Activated CD4-positive, alpha-beta T cell treated with anti-CD3 and anti-CD28 coated beads, Interleukin-2, amount 50 U/mL, for 24 hours (primary cell): ENCODE measurements at regions not wholly inside any gene's neighbourhood (a gene's known extent, or its start where the extent isn't known, plus 50 kb on each side); places are given as distances from the start of the nearest gene placed in this dataset.
"Not testable (repeated sequence)": the region's sequence is repeated elsewhere in the genome, so short reads cannot be mapped to it uniquely, and the experiment has no call there.

ENCODE experiments used
- DNase-seq, 2 donors: peaks; one replicate each; pipeline ENCODE4 v3.0.0-alpha.2; 2020; ENCODE audit warnings: low read depth in 1 of 2, low spot score in 1 of 2

DNA sequence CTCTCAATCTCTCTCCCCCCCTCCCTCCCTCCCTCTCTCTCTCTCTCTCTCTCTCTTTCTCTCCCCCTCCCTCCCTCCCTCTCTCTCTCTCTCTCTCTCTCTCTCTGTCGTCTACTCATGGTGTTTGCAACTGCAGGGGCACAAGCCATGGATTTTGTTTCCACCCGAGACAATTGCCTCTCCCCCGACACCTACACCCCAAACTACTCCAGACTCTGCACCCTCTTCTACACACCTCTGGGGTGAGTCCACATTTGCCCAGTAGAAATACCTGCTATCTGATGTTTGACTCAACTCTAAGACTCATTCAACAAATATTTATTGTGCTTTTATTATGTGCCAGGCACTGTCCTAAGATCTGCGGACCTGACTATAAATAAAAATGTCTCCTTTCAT, 93.7 kb downstream of the TMEM17 start:
- no peak for DNase-seq

- no peak for DNase-seq
Measured at GRCh38 chr2:62410926-62411456, 95.0 kb downstream of the TMEM17 start.

- DNase-seq, result no peak
Measured at GRCh38 chr2:62410015-62410453, 96.0 kb downstream of the TMEM17 start.

DNA sequence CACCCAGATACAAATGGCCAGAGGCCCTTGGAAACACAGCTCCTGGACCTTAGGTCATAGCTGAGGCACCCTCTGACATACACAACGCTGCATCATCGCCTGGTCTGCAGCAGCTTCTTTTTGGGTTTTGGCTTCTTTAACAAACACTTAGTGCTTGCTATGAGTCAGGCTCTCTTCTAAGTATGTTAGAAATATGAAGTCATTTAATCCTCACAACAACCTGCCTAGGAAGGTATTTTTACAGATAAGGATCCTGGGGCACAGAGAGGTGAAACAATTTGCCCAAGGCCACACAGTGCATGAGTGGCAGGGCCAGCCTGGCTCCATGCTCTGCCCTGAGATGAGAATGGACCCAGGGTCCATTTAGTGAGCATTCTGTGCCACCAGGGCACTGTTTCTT, 96.6 kb downstream of the TMEM17 start:
- DNase-seq, result no peak

DNA sequence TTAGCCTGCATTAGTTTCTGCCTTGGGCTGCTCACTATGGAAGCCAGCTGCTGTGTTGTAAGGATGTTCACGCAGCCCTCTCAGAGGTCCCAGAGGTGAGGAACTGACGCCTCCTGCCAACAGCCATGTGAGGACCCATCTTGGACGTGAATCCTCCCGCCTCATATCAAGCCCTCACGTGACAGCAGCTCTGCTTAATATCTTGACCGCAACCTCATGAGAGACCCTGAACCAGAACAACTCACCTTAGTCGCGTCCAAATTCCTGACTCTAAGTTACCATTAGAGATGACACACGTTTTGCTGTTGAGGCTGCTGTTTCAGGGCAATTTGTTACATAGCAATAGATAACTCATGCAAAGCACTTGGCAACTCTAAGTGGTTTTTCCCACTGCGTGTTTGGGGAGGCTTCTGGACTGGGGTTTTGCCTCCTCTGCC, 97.7 kb downstream of the TMEM17 start:
- DNase-seq, result no peak

GRCh38 chr2:62407838-62408237, 98.2 kb downstream of the TMEM17 start:
- DNase-seq, result no peak

GRCh38 chr2:62407401-62407800, 98.6 kb downstream of the TMEM17 start:
- no peak for DNase-seq

DNA sequence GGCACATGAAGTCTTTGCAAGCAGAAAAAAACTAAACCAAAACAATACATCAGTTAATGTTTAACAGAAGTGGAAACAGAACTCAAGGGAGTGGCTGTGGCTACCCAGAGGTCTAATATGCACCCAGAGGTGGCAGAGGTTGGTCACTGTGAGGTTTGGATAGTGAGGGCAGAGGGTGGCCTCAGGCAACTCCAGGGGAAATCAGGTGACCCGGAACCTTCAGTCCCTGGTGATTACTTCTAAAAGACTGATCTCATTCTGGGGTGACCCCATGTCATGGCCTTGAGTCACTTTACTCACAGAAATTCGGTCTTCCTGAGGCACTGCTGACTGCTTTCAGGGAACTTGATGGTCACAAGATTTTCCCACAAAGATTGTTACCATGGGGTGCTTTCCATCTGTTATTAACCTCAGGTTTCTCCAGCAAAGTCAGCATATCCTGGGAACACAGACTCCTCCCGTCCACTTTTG, 99.4 kb downstream of the TMEM17 start:
- no peak for DNase-seq

DNA sequence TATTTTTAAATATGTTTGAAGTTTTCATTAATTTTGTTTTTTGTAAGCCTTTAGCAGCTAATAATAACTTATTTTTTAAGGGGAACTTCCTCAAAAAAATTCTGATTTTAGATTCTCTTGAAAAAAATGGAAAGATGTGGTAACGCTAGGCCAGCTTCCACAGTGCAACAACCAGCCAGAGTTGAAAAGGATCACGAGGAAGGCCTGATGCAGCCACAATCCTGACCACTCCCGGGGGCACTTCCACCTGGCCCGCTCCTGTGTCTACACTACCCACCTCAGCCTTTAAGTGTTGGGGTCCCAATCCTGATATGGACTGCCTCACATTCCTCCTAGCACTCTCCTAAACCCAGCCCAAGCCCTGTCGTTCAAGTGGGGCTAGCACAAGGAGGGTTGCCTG, 101.1 kb downstream of the TMEM17 start:
- DNase-seq, result no peak

GRCh38 chr2:62402156-62402555, 103.8 kb downstream of the TMEM17 start:
- no peak for DNase-seq

DNA sequence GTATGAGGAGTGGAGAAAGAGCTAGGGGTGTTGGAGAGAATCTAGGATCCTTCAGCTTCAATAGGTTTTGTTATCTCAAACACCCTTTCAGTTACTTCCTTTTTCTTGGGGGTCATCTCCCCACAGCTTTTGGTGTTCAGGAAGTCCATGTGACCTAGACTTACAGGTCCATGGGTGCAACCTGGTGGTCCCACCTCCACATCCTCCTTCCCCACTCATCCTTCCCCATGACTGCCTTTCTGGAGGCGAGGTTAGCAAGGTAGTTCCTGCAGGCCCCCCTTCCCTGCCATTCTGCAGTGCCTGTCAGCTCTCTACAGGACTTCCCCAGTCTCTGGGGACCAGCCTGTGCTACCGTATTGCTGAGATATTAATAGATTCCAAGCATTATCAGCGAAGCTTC, 107.6 kb downstream of the TMEM17 start:
- DNase-seq, result no peak

DNA sequence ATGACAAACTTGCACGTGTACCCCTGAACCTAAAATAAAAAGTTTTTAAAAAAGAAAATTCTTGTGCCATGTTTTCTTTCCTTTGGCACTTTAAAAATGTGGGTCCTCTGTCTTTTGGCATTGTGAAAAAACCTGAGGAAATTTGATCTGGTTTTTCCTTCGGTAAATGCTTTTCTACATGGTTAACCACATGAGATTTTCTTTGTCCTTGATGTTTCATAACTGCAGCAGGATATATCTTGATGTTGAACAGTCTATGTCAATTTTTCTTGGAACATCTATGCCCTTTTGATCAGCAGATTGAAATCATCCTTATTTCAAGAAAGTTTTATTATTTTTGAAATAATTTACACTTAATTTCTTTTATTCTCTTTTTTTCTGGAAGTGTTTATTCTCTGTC, 109.1 kb downstream of the TMEM17 start:
- no peak for DNase-seq

GRCh38 chr2:62393293-62393692, 112.7 kb downstream of the TMEM17 start:
- DNase-seq, result no peak

DNA sequence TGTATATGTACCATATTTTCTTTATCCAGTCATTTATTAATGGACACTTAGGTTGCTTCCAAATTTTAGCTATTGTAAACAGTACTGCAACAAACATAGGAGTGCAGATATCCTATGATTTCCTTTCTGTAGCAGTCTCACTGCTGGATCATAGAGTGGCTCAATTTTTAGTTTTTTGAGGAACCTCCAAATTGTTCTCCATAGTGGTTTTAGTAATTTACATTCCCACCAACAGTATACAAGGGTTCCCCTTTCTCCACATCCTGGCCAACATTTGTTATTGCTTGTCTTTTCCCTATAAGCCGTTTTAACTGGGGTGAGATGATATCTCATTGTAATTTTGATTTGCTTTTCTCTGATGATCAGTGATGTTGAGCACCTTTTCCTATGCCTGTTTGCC, 114.3 kb downstream of the TMEM17 start:
- DNase-seq, result no peak

GRCh38 chr2:62386378-62386777, 119.6 kb downstream of the TMEM17 start:
- not testable (repeated sequence) for DNase-seq

DNA sequence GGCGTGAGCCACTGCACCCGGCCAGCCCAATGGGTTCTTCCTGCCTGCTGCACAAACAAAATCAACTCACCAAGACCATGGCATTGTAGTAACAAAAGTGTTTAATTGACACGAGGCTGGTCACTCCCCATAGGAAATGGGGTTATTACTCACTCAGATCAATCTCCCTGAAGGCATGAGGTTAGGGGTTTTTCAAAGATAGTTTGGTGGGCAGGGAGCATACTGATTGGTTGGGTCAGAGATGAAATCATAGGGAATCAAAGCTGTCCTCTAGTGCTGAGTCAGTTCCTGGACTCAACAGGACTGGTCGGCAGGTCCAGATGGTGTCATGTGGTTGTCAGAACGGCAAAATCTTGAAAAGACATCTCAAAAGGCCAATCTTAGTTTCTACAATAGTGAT, 122.1 kb downstream of the TMEM17 start:
- no peak for DNase-seq

GRCh38 chr2:62382757-62383156, 123.2 kb downstream of the TMEM17 start:
- no peak for DNase-seq

- no peak for DNase-seq
Measured at GRCh38 chr2:62382122-62382521, 123.9 kb downstream of the TMEM17 start.

GRCh38 chr2:62381656-62382055, 124.3 kb downstream of the TMEM17 start:
- DNase-seq, result no peak

DNA sequence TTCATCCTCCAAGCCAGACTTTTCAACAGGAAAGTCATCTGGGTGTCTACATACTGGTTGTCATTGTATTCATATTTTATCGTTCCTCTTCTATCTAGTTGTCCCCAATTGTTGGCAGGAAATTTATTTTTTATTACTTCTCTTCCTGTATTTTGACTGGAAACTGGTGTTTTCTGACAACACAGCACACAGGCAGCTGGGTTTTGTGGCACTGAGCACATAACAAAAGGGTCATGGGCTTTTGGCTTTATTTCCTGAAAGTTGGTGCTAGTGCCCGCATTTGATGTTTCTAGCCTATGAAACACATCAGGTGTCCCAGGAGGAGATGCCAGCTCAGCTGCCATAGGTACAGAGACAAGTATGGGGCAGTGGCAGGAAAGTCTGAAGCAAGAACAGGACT, 126.4 kb downstream of the TMEM17 start:
- no peak for DNase-seq

- DNase-seq, result no peak
Measured at GRCh38 chr2:62375113-62375420, 130.9 kb downstream of the TMEM17 start.

GRCh38 chr2:62374301-62375112, 131.5 kb downstream of the TMEM17 start:
- no peak for DNase-seq

DNA sequence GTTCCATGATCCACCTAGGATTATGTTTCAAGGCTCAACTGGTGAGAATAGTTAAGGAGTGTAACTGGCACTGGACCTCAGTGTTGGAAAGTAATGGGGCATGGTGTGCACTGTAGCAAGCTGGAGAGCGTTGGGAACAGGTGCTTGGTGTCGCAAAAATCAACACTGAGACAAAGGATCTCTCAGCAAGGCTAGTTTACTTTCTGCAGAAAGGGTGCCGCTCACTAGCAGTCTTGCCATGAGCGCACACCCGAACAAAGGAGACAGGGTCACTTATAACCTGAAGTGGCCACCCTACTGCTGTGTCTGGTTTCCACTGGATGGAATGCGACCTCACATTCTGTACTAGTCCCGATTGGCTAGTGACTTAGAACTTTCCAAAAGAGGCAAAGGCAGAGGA, 133.2 kb downstream of the TMEM17 start:
- no peak for DNase-seq
